ENCODE measurements at regions not wholly inside any gene's neighbourhood (a gene's known extent, or its start where the extent isn't known, plus 50 kb on each side); places are given as distances from the start of the nearest gene placed in this dataset.

GRCh38 chr17:71878998-71879397, 241.8 kb upstream of the SOX9 start:
- no peaks in the 10 kb centered on the region for H3K27me3 ChIP-seq (ENCODE audit: low read depth)
- DNase-seq (no peak), ATAC-seq (no peak)
- intact Hi-C loops (cut with DNase I) = no loop called here
- H3K27ac ChIP-seq = no peak overlapping the region
- H3K4me1 ChIP-seq = no peaks in the 10 kb centered on the region
- H3K36me3 ChIP-seq = no peaks in the 10 kb centered on the region
- no peak overlapping the region for H3K4me3 ChIP-seq
- TF ChIP-seq CTCF (IDR thresholded peaks at IDR 0.05) = no peak
- no peaks in the 10 kb centered on the region for H3K9me3 ChIP-seq

GRCh38 chr17:71881041-71881440, 239.8 kb upstream of the SOX9 start:
- no peaks in the 10 kb centered on the region for H3K4me1 ChIP-seq
- intact Hi-C loops (cut with DNase I) = no loop called here
- H3K27ac ChIP-seq = no peak overlapping the region
- no peak for ATAC-seq
- no peaks in the 10 kb centered on the region for H3K27me3 ChIP-seq (ENCODE audit: low read depth)
- no peak for TF ChIP-seq CTCF (IDR thresholded peaks at IDR 0.05)
- DNase-seq = no peak
- H3K4me3 ChIP-seq = no peak overlapping the region
- no peaks in the 10 kb centered on the region for H3K9me3 ChIP-seq
- H3K36me3 ChIP-seq = no peaks in the 10 kb centered on the region

GRCh38 chr17:71881581-71881980, 239.2 kb upstream of the SOX9 start:
- Histone ChIP-seq H3K36me3 (no peaks in the 10 kb centered on the region), H3K4me1 (no peaks in the 10 kb centered on the region), H3K9me3 (no peaks in the 10 kb centered on the region), H3K27me3 (ENCODE audit: low read depth) (no peaks in the 10 kb centered on the region), H3K27ac (no peak overlapping the region), H3K4me3 (no peak overlapping the region)
- ATAC-seq (no peak), DNase-seq (no peak)
- TF ChIP-seq CTCF (IDR thresholded peaks at IDR 0.05) = no peak
- intact Hi-C loops (cut with DNase I) = no loop called here

GRCh38 chr17:71883258-71883657, 237.6 kb upstream of the SOX9 start:
- ATAC-seq = no peak
- Histone ChIP-seq H3K9me3 (no peaks in the 10 kb centered on the region), H3K27ac (no peak overlapping the region), H3K36me3 (no peaks in the 10 kb centered on the region), H3K4me3 (no peak overlapping the region), H3K4me1 (no peaks in the 10 kb centered on the region), H3K27me3 (ENCODE audit: low read depth) (no peaks in the 10 kb centered on the region)
- intact Hi-C loops (cut with DNase I) = no loop called here
- DNase-seq = no peak
- no peak for TF ChIP-seq CTCF (IDR thresholded peaks at IDR 0.05)

GRCh38 chr17:71883845-71884244, 237.0 kb upstream of the SOX9 start:
- H3K9me3 ChIP-seq = no peaks in the 10 kb centered on the region
- H3K4me1 ChIP-seq = no peaks in the 10 kb centered on the region
- TF ChIP-seq CTCF (IDR thresholded peaks at IDR 0.05) = no peak
- ATAC-seq = no peak
- H3K27me3 ChIP-seq (ENCODE audit: low read depth) = no peaks in the 10 kb centered on the region
- DNase-seq = no peak
- H3K4me3 ChIP-seq = no peak overlapping the region
- no peak overlapping the region for H3K27ac ChIP-seq
- H3K36me3 ChIP-seq = no peaks in the 10 kb centered on the region
- intact Hi-C loops (cut with DNase I) = no loop called here

GRCh38 chr17:71885662-71886061, 235.2 kb upstream of the SOX9 start:
- no peak for TF ChIP-seq CTCF (IDR thresholded peaks at IDR 0.05)
- ATAC-seq (no peak), DNase-seq (no peak)
- Histone ChIP-seq H3K27me3 (ENCODE audit: low read depth) (no peaks in the 10 kb centered on the region), H3K36me3 (no peaks in the 10 kb centered on the region), H3K4me3 (no peak overlapping the region), H3K27ac (no peak overlapping the region), H3K4me1 (no peaks in the 10 kb centered on the region), H3K9me3 (no peaks in the 10 kb centered on the region)
- intact Hi-C loops (cut with DNase I) = no loop called here

Data from lower lobe of right lung (tissue), 2 donors.